B cell (primary cell): ENCODE measurements at regions not wholly inside any gene's neighbourhood (a gene's known extent, or its start where the extent isn't known, plus 50 kb on each side); places are given as distances from the start of the nearest gene placed in this dataset.
"Not testable (repeated sequence)": the region's sequence is repeated elsewhere in the genome, so short reads cannot be mapped to it uniquely, and the experiment has no call there.

Source experiments
- ATAC-seq: fragments of 200-7000 bp; cut with Tn5 transposase; one replicate; pipeline ENCODE4 v1.10.0; 2021; ENCODE audit warnings: low read depth, mild to moderate bottlenecking, moderate number of reproducible peaks, moderate library complexity
- CTCF ChIA-PET: fragments of 350-600 bp; sonication (Branson Sonifier 250); formaldehyde crosslinking; loops from one replicate; lab custom pipeline; 2021; ENCODE audit warnings: antibody characterized with exemption, inconsistent platforms; lab: Charles Lee
- POLR2A ChIA-PET: fragments of 350-600 bp; sonication (Branson Sonifier 250); formaldehyde crosslinking; loops from one replicate; lab custom pipeline; 2021; ENCODE audit warnings: antibody characterized with exemption; lab: Charles Lee
- DNase-seq: peaks from one replicate; pipeline ENCODE4 v3.0.0; 2013
- H2AFZ ChIP-seq: 2 replicates; pipeline ENCODE4 v1.6.1; 2012; ENCODE audit warnings: mild to moderate bottlenecking, low read depth, low read length; ENCODE audit not compliant: insufficient read depth, poor library complexity, severe bottlenecking
- H3K27ac ChIP-seq, 2 donors: 1 replicate in 1 of 2; 2 replicates in 1 of 2; pipeline ENCODE4 v1.5.1; 2012 to 2013; ENCODE audit warnings: low read length in 2 of 2, mild to moderate bottlenecking in 2 of 2, moderate library complexity in 1 of 2
- H3K27me3 ChIP-seq, 4 experiments: fragments of 200-600 bp in 1 of 4; sonication (generic) in 1 of 4; replicated peaks in 1 of 4; 1 replicate in 2 of 4; 2 replicates in 2 of 4; pipeline versions ENCODE4 v1.6.1 to v1.7.0; 2013 to 2016; ENCODE audit warnings: low read length in 3 of 4, mild to moderate bottlenecking in 2 of 4, mixed read lengths in 1 of 4, moderate library complexity in 1 of 4; ENCODE audit not compliant: insufficient read depth in 4 of 4, control insufficient read depth in 3 of 4; ENCODE audit errors: control extremely low read depth in 1 of 4
- H3K36me3 ChIP-seq, 2 experiments: replicated peaks in 1 of 2; 1 replicate in 1 of 2; 2 replicates in 1 of 2; pipeline versions ENCODE4 v1.6.1 to v1.7.1; 2013; ENCODE audit warnings: low read length in 1 of 2; ENCODE audit not compliant: insufficient read depth in 2 of 2, control insufficient read depth in 1 of 2; ENCODE audit errors: control extremely low read depth in 1 of 2, extremely low read depth in 1 of 2
- H3K4me1 ChIP-seq, 2 donors: fragments of 200-600 bp in 1 of 2; sonication (generic) in 1 of 2; 1 replicate in 1 of 2; 2 replicates in 1 of 2; pipeline versions ENCODE4 v1.5.1 to v1.6.1; 2013 to 2017; ENCODE audit warnings: low read length in 2 of 2; ENCODE audit not compliant: control insufficient read depth in 2 of 2, insufficient read depth in 2 of 2
- H3K4me2 ChIP-seq: replicated peaks from 2 replicates; pipeline ENCODE3; 2012; ENCODE audit warnings: mild to moderate bottlenecking, low read depth, low read length; ENCODE audit not compliant: poor library complexity, severe bottlenecking
- H3K4me3 ChIP-seq, 5 experiments: fragments of 200-600 bp in 1 of 5; sonication (generic) in 1 of 5; 1 replicate in 3 of 5; 2 replicates in 2 of 5; pipeline versions ENCODE4 v1.5.1 to v1.7.0; 2011 to 2016; ENCODE audit warnings: low read length in 4 of 5, mild to moderate bottlenecking in 4 of 5, low read depth in 2 of 5, control low read depth in 1 of 5, moderate library complexity in 1 of 5; ENCODE audit not compliant: insufficient read depth in 1 of 5; ENCODE audit errors: control extremely low read depth in 1 of 5, extremely low read depth in 1 of 5
- H3K79me2 ChIP-seq: fragments of 200-600 bp; sonication (generic); one replicate; pipeline ENCODE4 v1.6.0; 2016; ENCODE audit warnings: low read length; ENCODE audit not compliant: control insufficient read depth, insufficient read depth
- H3K9ac ChIP-seq: fragments of 200-600 bp; sonication (generic); 2 replicates; pipeline ENCODE4 v1.6.1; 2017; ENCODE audit warnings: mild to moderate bottlenecking, low read length, moderate library complexity
- H3K9me3 ChIP-seq, 3 donors: one replicate each; pipeline versions ENCODE4 v1.6.1 to v1.7.1; 2013; ENCODE audit warnings: low read length in 2 of 3; ENCODE audit not compliant: control insufficient read depth in 2 of 3, insufficient read depth in 1 of 3; ENCODE audit errors: control extremely low read depth in 1 of 3
- H4K20me1 ChIP-seq: 2 replicates; pipeline ENCODE4 v1.6.0; 2012; ENCODE audit warnings: mild to moderate bottlenecking, low read length; ENCODE audit not compliant: insufficient read depth, control insufficient read depth, poor library complexity, severe bottlenecking
- H3K27ac Mint-ChIP-seq: one replicate; pipeline ENCODE4 v1.8.0; 2021; ENCODE audit warnings: mixed read lengths
- H3K27me3 Mint-ChIP-seq: one replicate; pipeline ENCODE4 v1.8.0; 2021; ENCODE audit warnings: mixed read lengths
- H3K4me1 Mint-ChIP-seq: one replicate; pipeline ENCODE4 v1.8.0; 2021; ENCODE audit warnings: mixed read lengths
- H3K4me3 Mint-ChIP-seq: one replicate; pipeline ENCODE4 v1.8.0; 2021; ENCODE audit warnings: mixed read lengths
- H3K9me3 Mint-ChIP-seq: one replicate; pipeline ENCODE4 v1.8.0; 2022; ENCODE audit warnings: mixed read lengths; ENCODE audit not compliant: insufficient read depth
- CTCF ChIP-seq: fragments of 200-600 bp; IDR thresholded peaks from one replicate; pipeline ENCODE4 v1.8.0; 2022; ENCODE audit warnings: antibody characterized with exemption, mild to moderate bottlenecking
- EZH2 ChIP-seq: IDR thresholded peaks from 2 replicates; pipeline ENCODE4 v1.6.1; 2012; ENCODE audit warnings: borderline replicate concordance, low read depth, mild to moderate bottlenecking, moderate library complexity, low read length; ENCODE audit not compliant: insufficient read depth, poor library complexity, severe bottlenecking
- WGBS: methylation state at CpG from one replicate; pipeline ENCODE4 v1.1.5; 2013; ENCODE audit warnings: missing lambda C conversion rate; ENCODE audit not compliant: insufficient coverage; 5-methylcytosine and 5-hydroxymethylcytosine counted together
- intact Hi-C: fragments of 100-400 bp; cut with micrococcal nuclease; formaldehyde crosslinking; loops from one replicate; pipeline ENCODE4 v1.10.0; 2022

DNA sequence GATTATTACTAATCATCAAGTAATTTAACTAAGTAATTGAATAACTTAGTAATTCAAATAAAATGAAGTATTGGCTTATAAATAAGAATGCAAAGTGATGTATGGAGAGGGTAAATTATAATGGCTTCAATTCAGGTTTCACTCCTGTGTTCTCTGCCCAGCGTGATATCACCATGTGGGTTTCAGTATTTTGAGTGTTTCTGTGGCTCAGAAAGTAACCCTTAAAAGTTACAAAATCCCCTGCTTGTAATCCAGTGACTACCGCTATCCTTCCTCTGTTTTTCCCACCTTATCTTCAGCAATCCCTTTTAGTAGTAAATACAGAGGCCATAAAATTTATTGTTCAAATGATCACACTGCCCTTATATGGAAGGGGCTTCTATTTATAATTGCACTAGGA is 316.4 kb upstream of the CFAP20DC start:
- Histone ChIP-seq H3K4me1 (peaks cover 4 to 9% of the 10 kb centered on the region in 2 donors), H3K36me3 (no peaks in the 10 kb centered on the region), H3K27me3 (no peaks in the 10 kb centered on the region), H3K9me3 (no peaks in the 10 kb centered on the region), H3K79me2 (no peaks in the 10 kb centered on the region), H3K4me3 (no peak overlapping the region), H2AFZ (no peak overlapping the region), H3K4me2 (no peak overlapping the region), H3K9ac (no peak overlapping the region), H3K27ac (no peak overlapping the region), H4K20me1 (no peaks in the 10 kb centered on the region)
- TF ChIP-seq EZH2 (no peak), CTCF (no peak)
- Mint-ChIP-seq H3K27me3 (no peaks in the 10 kb centered on the region), H3K27ac (no peak overlapping the region), H3K4me1 (peaks cover 22% of the 10 kb centered on the region), H3K9me3 (no peaks in the 10 kb centered on the region), H3K4me3 (no peak overlapping the region)
- no CpG with 5 or more reads among the region's 2 CpGs for WGBS
- CTCF ChIA-PET, result no interaction called here
- intact Hi-C loops, result no loop called here
- POLR2A ChIA-PET, result no interaction called here
- DNase-seq (no peak), ATAC-seq (no peak)

GRCh38 chr3:59364496-59364895 is 314.7 kb upstream of the CFAP20DC start:
- H3K79me2 ChIP-seq, result no peaks in the 10 kb centered on the region
- WGBS, result no CpG with 5 or more reads among the region's 4 CpGs
- intact Hi-C loops, result no loop called here
- no peaks in the 10 kb centered on the region for H3K36me3 ChIP-seq
- ATAC-seq, result no peak
- no peaks in the 10 kb centered on the region for H3K27me3 ChIP-seq
- TF ChIP-seq CTCF, result no peak
- H3K4me2 ChIP-seq, result no peak overlapping the region
- Mint-ChIP-seq H3K9me3 (no peaks in the 10 kb centered on the region), H3K4me3 (no peak overlapping the region), H3K27me3 (no peaks in the 10 kb centered on the region), H3K27ac (no peak overlapping the region), H3K4me1 (peaks cover 20% of the 10 kb centered on the region)
- H3K9me3 ChIP-seq, result no peaks in the 10 kb centered on the region
- no peak overlapping the region for H3K9ac ChIP-seq
- H3K4me1 ChIP-seq, result peaks cover 4 to 9% of the 10 kb centered on the region in 2 donors
- POLR2A ChIA-PET, result no interaction called here
- no peak overlapping the region for H2AFZ ChIP-seq
- no peak overlapping the region for H3K27ac ChIP-seq
- CTCF ChIA-PET, result no interaction called here
- DNase-seq, result no peak
- no peaks in the 10 kb centered on the region for H4K20me1 ChIP-seq
- no peak overlapping the region for H3K4me3 ChIP-seq

DNA sequence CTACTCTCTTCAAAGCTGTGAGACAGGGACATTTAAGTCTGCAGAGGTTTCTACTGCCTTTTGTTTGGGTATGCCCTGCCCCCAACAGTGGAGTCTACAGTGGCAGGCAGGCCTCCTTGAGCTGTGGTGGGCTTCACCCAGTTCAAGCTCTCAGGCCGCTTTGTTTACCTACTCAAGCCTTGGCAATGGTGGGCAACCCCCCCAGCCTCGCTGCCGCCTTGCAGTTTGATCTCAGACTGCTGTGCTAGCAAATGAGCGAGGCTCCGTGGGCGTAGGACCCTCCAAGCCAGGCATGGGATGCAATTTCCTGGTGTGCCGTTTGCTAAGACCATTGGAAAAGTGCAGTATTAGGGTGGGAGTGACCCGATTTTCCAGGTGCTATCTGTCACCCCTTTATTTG is 310.5 kb upstream of the CFAP20DC start:
- POLR2A ChIA-PET, result interaction anchor here (0.6 kb wide), 1 partner anchor 792 kb away, joined by 13 read pairs; no protein-coding TSS in a partner anchor
- H3K9me3 ChIP-seq, intact Hi-C loops, H3K27ac Mint-ChIP-seq, ATAC-seq, H3K4me1 ChIP-seq, H3K4me3 Mint-ChIP-seq, DNase-seq, H3K27ac ChIP-seq, H3K4me1 Mint-ChIP-seq, H3K4me3 ChIP-seq, H3K4me2 ChIP-seq, H3K79me2 ChIP-seq, H3K36me3 ChIP-seq, H2AFZ ChIP-seq, H3K27me3 Mint-ChIP-seq, H3K27me3 ChIP-seq, CTCF ChIA-PET, H3K9ac ChIP-seq, H4K20me1 ChIP-seq, H3K9me3 Mint-ChIP-seq: not testable (repeated sequence)
- 98% methylated on average over 7 of the region's 8 CpGs for WGBS
